GM12878 (cell line): ENCODE measurements at regions not wholly inside any gene's neighbourhood (a gene's known extent, or its start where the extent isn't known, plus 50 kb on each side); places are given as distances from the start of the nearest gene placed in this dataset.

ENCODE experiments used
- ATAC-seq: fragments of 200-7000 bp; cut with Tn5 transposase; 3 replicates; pipeline ENCODE4 v1.9.1; 2020; ENCODE audit warnings: mild to moderate bottlenecking, moderate library complexity
- BruUV-seq: library from RNA; stranded (reverse); fragments of 400-500 nt; replicated peaks from 2 replicates; lab custom pipeline; 2021; lab: Mats Ljungman, UMichigan
- CTCF ChIA-PET: fragments of 300-600 bp; sonication (Branson Sonifier 250); formaldehyde crosslinking; extraction: SDS; loops from one replicate; lab custom pipeline; 2021; ENCODE audit warnings: inconsistent platforms; lab: Yijun Ruan, JAX
- POLR2A ChIA-PET: fragments of 350-600 bp; formaldehyde crosslinking; extraction: SDS; loops from one replicate; lab custom pipeline; 2021; ENCODE audit warnings: inconsistent platforms; lab: Charles Lee
- RAD21 ChIA-PET: fragments of 300-600 bp; sonication (Branson Sonifier 250); formaldehyde crosslinking; loops from one replicate; lab custom pipeline; 2023; ENCODE audit warnings: antibody characterized with exemption; ENCODE audit not compliant: unreplicated experiment; lab: Charles Lee
- SMC1A ChIA-PET: fragments of 300-600 bp; sonication (Branson Sonifier 250); formaldehyde crosslinking; loops from one replicate; lab custom pipeline; 2023; ENCODE audit not compliant: unreplicated experiment, uncharacterized antibody; lab: Charles Lee
- DNase-seq: peaks from one replicate; pipeline ENCODE4 v3.0.0-alpha.2; 2011; ENCODE audit warnings: low read depth, low spot score
- FAIRE-seq: peaks from 3 replicates; lab custom pipeline; 2011; peaks lifted over from hg19 to GRCh38; lab: Jason Lieb, UNC
- H2AFZ ChIP-seq: 2 replicates; pipeline ENCODE4 v1.6.0; 2011; ENCODE audit warnings: low read depth, low read length, control low read depth; ENCODE audit not compliant: control insufficient read depth
- H3K27ac ChIP-seq: 2 replicates; pipeline ENCODE4 v1.5.1; 2011; ENCODE audit warnings: control low read depth; ENCODE audit not compliant: control insufficient read depth, insufficient read depth
- H3K27me3 ChIP-seq, 2 experiments: replicated peaks in 1 of 2; 2 replicates each; pipeline versions ENCODE4 v1.6.0 to v1.6.1; 2011; ENCODE audit warnings: low read length in 1 of 2; ENCODE audit not compliant: control insufficient read depth in 2 of 2, insufficient read depth in 2 of 2
- H3K36me3 ChIP-seq, 2 experiments: 2 replicates each; pipeline ENCODE4 v1.5.1; 2011; ENCODE audit warnings: low read length in 1 of 2; ENCODE audit not compliant: control insufficient read depth in 2 of 2, insufficient read depth in 2 of 2
- H3K4me1 ChIP-seq: 2 replicates; pipeline ENCODE4 v1.6.1; 2011; ENCODE audit warnings: mild to moderate bottlenecking, low read length, moderate library complexity, mixed read lengths; ENCODE audit not compliant: control insufficient read depth, insufficient read depth
- H3K4me2 ChIP-seq: 2 replicates; pipeline ENCODE4 v1.6.0; 2011; ENCODE audit warnings: control low read depth; ENCODE audit not compliant: control insufficient read depth, insufficient read depth
- H3K4me3 ChIP-seq: fragments of 200-600 bp; sonication (generic); 2 replicates; pipeline ENCODE4 v1.5.1; 2016
- H3K79me2 ChIP-seq: 2 replicates; pipeline ENCODE4 v1.6.0; 2011; ENCODE audit warnings: low read length; ENCODE audit not compliant: control insufficient read depth, insufficient read depth
- H3K9ac ChIP-seq: 2 replicates; pipeline ENCODE4 v1.8.0; 2011; ENCODE audit warnings: low read length, control low read depth, mixed read lengths; ENCODE audit not compliant: control insufficient read depth, insufficient read depth
- H3K9me3 ChIP-seq: replicated peaks from 3 replicates; pipeline ENCODE4 v1.5.1; 2011; ENCODE audit warnings: mild to moderate bottlenecking, low read length; ENCODE audit not compliant: control insufficient read depth, insufficient read depth
- H4K20me1 ChIP-seq: 2 replicates; pipeline ENCODE4 v1.6.0; 2011; ENCODE audit not compliant: control insufficient read depth, insufficient read depth
- ATF7 ChIP-seq: fragments of 450-650 bp; IDR thresholded peaks from 2 replicates; pipeline ENCODE4 v1.6.1; 2016; ENCODE audit warnings: low read depth, mild to moderate bottlenecking
- CREM ChIP-seq: IDR thresholded peaks from 2 replicates; pipeline ENCODE4 v1.6.1; 2014; ENCODE audit warnings: antibody characterized with exemption, low read depth
- ELK1 ChIP-seq: IDR thresholded peaks from 2 replicates; pipeline ENCODE4 v1.6.1; 2012; ENCODE audit warnings: low read depth, low read length, improper control_type of control experiment
- GABPA ChIP-seq: IDR thresholded peaks from 2 replicates; pipeline ENCODE4 v1.6.1; 2014; ENCODE audit warnings: antibody characterized with exemption, low read depth, mild to moderate bottlenecking, inconsistent platforms
- JUNB ChIP-seq: IDR thresholded peaks from 2 replicates; pipeline ENCODE4 v1.6.1; 2016; ENCODE audit warnings: antibody characterized with exemption, mild to moderate bottlenecking
- MEF2B ChIP-seq: fragments of 450-650 bp; IDR thresholded peaks from 2 replicates; pipeline ENCODE4 v1.6.1; 2018; ENCODE audit warnings: mild to moderate bottlenecking, moderate library complexity; ENCODE audit not compliant: partially characterized antibody, poor library complexity, severe bottlenecking
- MLLT1 ChIP-seq: fragments of 450-650 bp; IDR thresholded peaks from 2 replicates; pipeline ENCODE4 v1.6.1; 2016; ENCODE audit warnings: mild to moderate bottlenecking
- MXI1 ChIP-seq: fragments of 150-350 bp; IDR thresholded peaks from 2 replicates; pipeline ENCODE4 v1.6.1; 2011; ENCODE audit warnings: low read depth, mild to moderate bottlenecking, inconsistent platforms, low read length, improper control_type of control experiment
- MYC ChIP-seq: IDR thresholded peaks from 2 replicates; pipeline ENCODE4 v1.6.1; 2011; ENCODE audit warnings: mild to moderate bottlenecking, low read length, moderate library complexity, inconsistent platforms; ENCODE audit not compliant: insufficient read depth, insufficient replicate concordance, insufficient read length, severe bottlenecking
- NFIC ChIP-seq: IDR thresholded peaks from 2 replicates; pipeline ENCODE4 v1.6.1; 2012; ENCODE audit warnings: low read depth, mild to moderate bottlenecking, inconsistent platforms, low read length, moderate library complexity
- REST ChIP-seq: IDR thresholded peaks from 2 replicates; pipeline ENCODE4 v1.6.1; 2012; ENCODE audit warnings: mild to moderate bottlenecking, low read depth, low read length
- SIX5 ChIP-seq: IDR thresholded peaks from 2 replicates; pipeline ENCODE4 v1.6.1; 2011; ENCODE audit warnings: mild to moderate bottlenecking, low read depth, low read length, moderate library complexity; ENCODE audit not compliant: severe bottlenecking
- SMAD1 ChIP-seq: fragments of 450-650 bp; IDR thresholded peaks from 2 replicates; pipeline ENCODE4 v1.6.1; 2018; ENCODE audit warnings: mild to moderate bottlenecking, low read depth; ENCODE audit not compliant: partially characterized antibody
- SMC3 ChIP-seq: IDR thresholded peaks from 2 replicates; pipeline ENCODE4 v1.6.1; 2011; ENCODE audit warnings: low read length, improper control_type of control experiment, borderline replicate concordance
- ZNF687 ChIP-seq: fragments of 450-650 bp; IDR thresholded peaks from 2 replicates; pipeline ENCODE4 v1.6.1; 2017; ENCODE audit warnings: mild to moderate bottlenecking, moderate library complexity
- WGBS: methylation state at CpG from one replicate; pipeline ENCODE4 v1.1.6; 2016; ENCODE audit warnings: low lambda C conversion rate; ENCODE audit not compliant: insufficient replicate concordance, insufficient coverage; ENCODE audit errors: missing lambda C conversion rate; 5-methylcytosine and 5-hydroxymethylcytosine counted together
- in situ Hi-C: fragments of 300-500 bp; cut with MboI; formaldehyde crosslinking; loops from 9 replicates; pipeline ENCODE4 v1.14.3; 2018; ENCODE audit warnings: mixed read lengths
- intact Hi-C: fragments of 100-400 bp; cut with micrococcal nuclease; formaldehyde crosslinking; loops from one replicate; pipeline ENCODE4 v1.14.2; 2022; ENCODE audit not compliant: unreplicated experiment

GRCh38 chr4:29551821-29552220 lies 1168.3 kb upstream of the PCDH7 start:
- H3K79me2 ChIP-seq, result no peaks in the 10 kb centered on the region
- 0% methylated on average over 1 of the region's 1 CpG for WGBS
- in situ Hi-C loops, result no loop called here
- no peaks in the 10 kb centered on the region for H3K4me1 ChIP-seq
- H3K9me3 ChIP-seq, result no peaks in the 10 kb centered on the region
- no peak for DNase-seq
- ChIA-PET POLR2A (no interaction called here), CTCF (no interaction called here), RAD21 (no interaction called here), SMC1A (interaction anchor here (1.0 kb wide), 1 partner anchor 11 kb away, joined by 3 read pairs; no protein-coding TSS in a partner anchor)
- FAIRE-seq, result no peak
- ATAC-seq, result no peak
- H3K36me3 ChIP-seq, result no peaks in the 10 kb centered on the region
- no peak overlapping the region for H2AFZ ChIP-seq
- no peaks in the 10 kb centered on the region for H4K20me1 ChIP-seq
- H3K27ac ChIP-seq, result no peak overlapping the region
- no peaks in the 10 kb centered on the region for H3K27me3 ChIP-seq
- no peak overlapping the region for H3K4me3 ChIP-seq
- H3K4me2 ChIP-seq, result no peak overlapping the region
- BruUV-seq, result no TSS peak
- no peak overlapping the region for H3K9ac ChIP-seq
- intact Hi-C loops, result no loop called here
- TF ChIP-seq ATF7, result no peak
- TF ChIP-seq CREM, result no peak
- TF ChIP-seq MYC, result no peak
- no peak for TF ChIP-seq MXI1
- no peak for TF ChIP-seq REST
- no peak for TF ChIP-seq SMC3
- no peak for TF ChIP-seq ZNF687
- TF ChIP-seq NFIC, result no peak
- no peak for TF ChIP-seq SIX5
- TF ChIP-seq ELK1, result no peak
- no peak for TF ChIP-seq MLLT1
- TF ChIP-seq MEF2B, result no peak
- TF ChIP-seq GABPA, result no peak
- no peak for TF ChIP-seq SMAD1
- no peak for TF ChIP-seq JUNB
